CD4-positive, alpha-beta memory T cell (primary cell): ENCODE measurements at regions not wholly inside any gene's neighbourhood (a gene's known extent, or its start where the extent isn't known, plus 50 kb on each side); places are given as distances from the start of the nearest gene placed in this dataset.

Experiments
- CTCF ChIA-PET: fragments of 350-600 bp; sonication (Branson Sonifier 250); formaldehyde crosslinking; loops from one replicate; lab custom pipeline; 2021; ENCODE audit warnings: inconsistent platforms; ENCODE audit not compliant: partially characterized antibody; lab: Charles Lee
- POLR2A ChIA-PET: fragments of 350-600 bp; sonication (Branson Sonifier 250); formaldehyde crosslinking; loops from one replicate; lab custom pipeline; 2021; ENCODE audit not compliant: partially characterized antibody; lab: Charles Lee
- DNase-seq, 5 donors: peaks; one replicate each; pipeline versions ENCODE4 v3.0.0 to v3.0.0-alpha.2; 2020 to 2022; ENCODE audit warnings: mixed read lengths in 1 of 5
- H3K27ac ChIP-seq: one replicate; pipeline ENCODE4 v1.7.0; 2013; ENCODE audit warnings: low read depth, low read length
- H3K27me3 ChIP-seq: 2 replicates; pipeline ENCODE4 v1.7.0; 2013; ENCODE audit warnings: mild to moderate bottlenecking, low read length, moderate library complexity; ENCODE audit not compliant: insufficient read depth
- H3K36me3 ChIP-seq: 2 replicates; pipeline ENCODE4 v1.7.0; 2013; ENCODE audit warnings: mild to moderate bottlenecking, low read length, moderate library complexity; ENCODE audit not compliant: insufficient read depth
- H3K4me1 ChIP-seq: 2 replicates; pipeline ENCODE4 v1.7.0; 2013; ENCODE audit warnings: mild to moderate bottlenecking, low read length, moderate library complexity; ENCODE audit not compliant: insufficient read depth
- H3K4me3 ChIP-seq, 2 donors: one replicate each; pipeline ENCODE4 v1.7.0; 2013; ENCODE audit warnings: low read length in 2 of 2, mild to moderate bottlenecking in 1 of 2
- H3K9me3 ChIP-seq, 2 donors: one replicate each; pipeline ENCODE4 v1.7.0; 2013; ENCODE audit warnings: low read length in 2 of 2, control low read depth in 1 of 2; ENCODE audit not compliant: control insufficient read depth in 1 of 2
- H3K27ac Mint-ChIP-seq, 7 donors: one replicate each; pipeline ENCODE4 v1.8.0; 2020 to 2021; ENCODE audit warnings: mixed read lengths in 7 of 7, mild to moderate bottlenecking in 6 of 7, inconsistent platforms in 3 of 7, moderate library complexity in 3 of 7
- H3K27me3 Mint-ChIP-seq, 2 donors: one replicate each; pipeline ENCODE4 v1.8.0; 2020 to 2021; ENCODE audit warnings: mixed read lengths in 2 of 2
- H3K36me3 Mint-ChIP-seq, 2 donors: one replicate each; pipeline ENCODE4 v1.8.0; 2020 to 2021; ENCODE audit warnings: mixed read lengths in 2 of 2, inconsistent platforms in 1 of 2, mild to moderate bottlenecking in 1 of 2
- H3K4me1 Mint-ChIP-seq, 4 donors: one replicate each; pipeline ENCODE4 v1.8.0; 2020 to 2021; ENCODE audit warnings: mixed read lengths in 4 of 4, mild to moderate bottlenecking in 1 of 4
- H3K4me3 Mint-ChIP-seq, 8 donors: one replicate each; pipeline ENCODE4 v1.8.0; 2020 to 2021; ENCODE audit warnings: mixed read lengths in 8 of 8, mild to moderate bottlenecking in 7 of 8, moderate library complexity in 6 of 8, inconsistent platforms in 3 of 8
- H3K9me3 Mint-ChIP-seq, 8 donors: one replicate each; pipeline ENCODE4 v1.8.0; 2020 to 2021; ENCODE audit warnings: mixed read lengths in 8 of 8, mild to moderate bottlenecking in 5 of 8, inconsistent platforms in 3 of 8, moderate library complexity in 1 of 8
- intact Hi-C: fragments of 100-400 bp; cut with micrococcal nuclease; formaldehyde crosslinking; loops from one replicate; pipeline ENCODE4 v1.15.1; 2023

DNA sequence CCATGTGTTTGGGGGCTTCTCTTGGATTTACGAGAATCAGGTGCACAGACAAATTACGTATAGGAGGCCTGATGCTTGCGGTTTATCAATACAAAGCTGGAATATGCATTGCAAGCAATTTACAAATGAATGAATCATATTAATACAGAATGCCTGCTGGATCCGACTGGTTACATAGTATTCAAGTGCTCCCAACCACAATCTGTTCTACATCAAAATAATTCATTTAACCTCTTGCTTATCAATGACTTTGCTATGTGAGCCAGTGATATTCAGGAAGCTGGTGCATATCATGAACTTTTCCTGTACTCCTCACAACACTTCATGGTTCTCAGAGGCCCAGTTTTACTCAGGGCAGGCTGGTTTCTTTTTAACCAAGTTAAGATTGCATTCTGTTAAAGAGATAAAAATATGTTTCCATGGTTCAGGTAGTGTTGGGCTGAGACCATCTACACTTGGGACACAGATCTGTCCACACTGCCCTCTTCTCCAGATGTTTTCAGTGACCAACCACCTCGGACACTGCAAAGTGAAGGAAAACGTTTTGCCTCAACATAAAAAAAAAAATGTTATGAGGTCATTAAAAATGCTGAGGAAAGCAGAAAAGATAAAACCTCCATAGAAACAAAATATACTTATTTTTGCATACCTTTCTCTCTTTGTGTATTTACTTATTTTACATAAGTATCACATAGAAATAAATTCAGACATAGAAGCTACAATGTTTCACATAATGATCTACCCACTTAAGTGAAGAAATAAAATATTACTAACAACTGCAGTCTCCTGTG is 200.1 kb upstream of the VCX3A start:
- Histone ChIP-seq H3K4me1 (no peaks in the 10 kb centered on the region), H3K9me3 (no peaks in the 10 kb centered on the region), H3K27ac (no peak overlapping the region), H3K4me3 (no peak overlapping the region), H3K36me3 (no peaks in the 10 kb centered on the region), H3K27me3 (no peaks in the 10 kb centered on the region)
- DNase-seq = no peak
- Mint-ChIP-seq H3K4me1 (peaks cover 0 to 4% (median 0%) of the 10 kb centered on the region in 4 donors), H3K36me3 (peaks cover 0 to 4% of the 10 kb centered on the region in 2 donors), H3K27ac (no peak overlapping the region), H3K4me3 (no peak overlapping the region), H3K27me3 (no peaks in the 10 kb centered on the region), H3K9me3 (peaks cover 0 to 14% (median 5%) of the 10 kb centered on the region in 8 donors)
- ChIA-PET POLR2A (no interaction called here), CTCF (no interaction called here)
- intact Hi-C loops = no loop called here

DNA sequence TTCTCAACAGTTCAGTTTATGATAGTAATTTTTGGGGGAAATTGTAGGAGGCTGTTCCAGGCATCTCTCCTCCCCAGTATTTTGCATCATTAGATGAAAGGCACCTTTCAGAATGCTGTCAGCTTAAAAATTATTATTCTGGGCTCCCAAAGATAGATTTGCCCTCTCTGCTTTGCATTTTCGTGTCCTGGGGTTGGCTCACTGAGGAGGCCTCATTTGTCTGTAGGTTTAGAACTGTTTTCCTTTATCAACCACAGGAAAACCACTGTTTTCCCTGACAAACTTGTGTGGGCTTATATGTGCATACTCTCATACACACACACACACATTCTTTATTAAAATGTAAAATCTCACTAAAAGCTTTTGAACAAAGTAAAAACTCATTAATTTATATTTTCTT is 197.2 kb upstream of the VCX3A start:
- DNase-seq = no peak
- Histone ChIP-seq H3K4me3 (no peak overlapping the region), H3K4me1 (no peaks in the 10 kb centered on the region), H3K9me3 (no peaks in the 10 kb centered on the region), H3K36me3 (no peaks in the 10 kb centered on the region), H3K27me3 (no peaks in the 10 kb centered on the region), H3K27ac (no peak overlapping the region)
- ChIA-PET CTCF (no interaction called here), POLR2A (no interaction called here)
- no peaks in the 10 kb centered on the region for H3K27me3 Mint-ChIP-seq
- no peaks in the 10 kb centered on the region for H3K4me1 Mint-ChIP-seq
- H3K27ac Mint-ChIP-seq = no peak overlapping the region
- no peak overlapping the region for H3K4me3 Mint-ChIP-seq
- peaks cover 0 to 4% of the 10 kb centered on the region in 2 donors for H3K36me3 Mint-ChIP-seq
- peaks cover 0 to 14% (median 5%) of the 10 kb centered on the region in 8 donors for H3K9me3 Mint-ChIP-seq
- intact Hi-C loops = no loop called here

DNA sequence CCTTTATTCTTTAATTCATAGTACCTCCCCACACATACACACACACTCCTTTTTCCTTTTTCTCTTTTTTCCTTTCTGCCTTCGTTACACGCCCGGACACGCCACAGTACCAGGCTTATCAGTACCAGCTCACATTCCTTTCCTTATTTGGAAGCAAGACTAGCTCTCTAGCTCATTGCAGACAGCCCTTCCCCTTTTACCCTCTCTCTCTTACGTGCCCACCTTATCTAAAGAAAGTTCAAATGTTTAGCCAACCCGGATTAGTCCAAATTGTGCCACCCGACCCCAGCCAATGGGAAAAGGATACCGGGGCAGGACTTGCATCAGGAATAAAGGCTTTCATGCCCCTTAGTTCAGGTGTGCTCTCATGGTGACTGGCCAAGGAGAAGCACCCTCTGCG is 194.7 kb upstream of the VCX3A start:
- POLR2A ChIA-PET = no interaction called here
- Histone ChIP-seq H3K27ac (no peak overlapping the region), H3K4me1 (no peaks in the 10 kb centered on the region), H3K9me3 (no peaks in the 10 kb centered on the region), H3K27me3 (no peaks in the 10 kb centered on the region), H3K36me3 (no peaks in the 10 kb centered on the region), H3K4me3 (no peak overlapping the region)
- H3K27me3 Mint-ChIP-seq = no peaks in the 10 kb centered on the region
- H3K36me3 Mint-ChIP-seq = peaks cover 0 to 4% of the 10 kb centered on the region in 2 donors
- H3K9me3 Mint-ChIP-seq = peaks cover 0 to 7% (median 2%) of the 10 kb centered on the region in 8 donors
- CTCF ChIA-PET = no interaction called here
- H3K27ac Mint-ChIP-seq = no peak overlapping the region
- no peak overlapping the region for H3K4me3 Mint-ChIP-seq
- no peak for DNase-seq
- no peaks in the 10 kb centered on the region for H3K4me1 Mint-ChIP-seq
- intact Hi-C loops = no loop called here

DNA sequence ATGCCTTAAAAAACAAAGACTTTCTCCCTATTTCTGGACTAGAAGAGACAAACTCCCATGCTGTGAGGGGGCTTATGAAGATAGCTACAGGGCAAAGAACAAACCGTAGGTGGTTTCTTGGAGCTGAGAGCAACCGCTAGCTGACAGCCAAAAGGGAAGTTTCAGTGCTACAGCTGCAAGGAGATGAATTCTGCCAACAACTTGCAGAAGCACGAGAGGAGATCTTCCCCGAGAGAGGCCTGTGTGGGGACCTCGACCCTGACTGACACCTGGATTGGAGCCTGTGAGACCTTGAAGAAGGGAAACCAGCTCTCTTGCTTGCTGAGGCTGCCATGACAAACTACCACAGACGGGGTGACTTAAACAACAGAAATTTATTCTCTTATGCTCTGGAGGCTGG is 183.8 kb upstream of the VCX3A start:
- H3K9me3 ChIP-seq = no peaks in the 10 kb centered on the region
- Mint-ChIP-seq H3K36me3 (no peaks in the 10 kb centered on the region), H3K27ac (no peak overlapping the region), H3K4me1 (no peaks in the 10 kb centered on the region), H3K9me3 (peaks cover 0 to 4% (median 0%) of the 10 kb centered on the region in 8 donors), H3K4me3 (no peak overlapping the region), H3K27me3 (no peaks in the 10 kb centered on the region)
- ChIA-PET POLR2A (no interaction called here), CTCF (no interaction called here)
- H3K36me3 ChIP-seq = no peaks in the 10 kb centered on the region
- DNase-seq = no peak
- no peak overlapping the region for H3K4me3 ChIP-seq
- H3K27me3 ChIP-seq = no peaks in the 10 kb centered on the region
- no peaks in the 10 kb centered on the region for H3K4me1 ChIP-seq
- intact Hi-C loops = no loop called here
- no peak overlapping the region for H3K27ac ChIP-seq

DNA sequence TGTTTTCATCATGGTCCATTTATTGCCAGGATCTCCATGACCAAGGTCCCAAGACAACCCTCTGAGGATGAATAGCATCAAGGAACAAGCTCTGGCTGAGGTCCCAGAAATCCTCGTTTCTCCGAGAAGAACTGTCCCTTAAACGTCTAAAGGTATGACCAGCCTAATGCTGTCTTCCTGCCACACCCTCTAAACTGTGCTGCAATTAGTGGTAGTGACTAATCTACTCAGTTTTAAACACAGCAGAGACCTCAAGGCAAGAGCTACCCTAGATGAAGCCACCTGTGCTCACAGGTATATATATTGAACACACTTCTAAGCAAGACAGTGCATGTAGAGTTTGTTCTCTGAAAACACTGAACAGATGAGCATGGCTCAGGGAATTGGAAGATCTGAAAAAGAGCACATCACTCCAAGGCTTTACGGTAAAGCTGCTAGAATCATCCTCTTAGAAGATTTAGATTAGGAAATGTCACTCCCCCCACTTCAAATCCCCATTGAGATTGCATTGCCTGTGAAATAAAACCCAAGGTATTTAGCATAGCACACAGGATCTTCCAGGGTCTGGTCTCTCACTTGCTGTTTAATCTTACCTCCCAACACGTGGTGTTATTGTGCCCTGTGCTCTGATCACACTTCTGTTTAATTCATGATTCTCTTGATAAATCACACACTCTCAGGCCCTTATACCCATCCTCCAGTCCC is 173.9 kb upstream of the VCX3A start:
- Histone ChIP-seq H3K36me3 (no peaks in the 10 kb centered on the region), H3K9me3 (no peaks in the 10 kb centered on the region), H3K4me1 (no peaks in the 10 kb centered on the region), H3K4me3 (no peak overlapping the region), H3K27ac (no peak overlapping the region), H3K27me3 (no peaks in the 10 kb centered on the region)
- CTCF ChIA-PET = no interaction called here
- H3K36me3 Mint-ChIP-seq = no peaks in the 10 kb centered on the region
- no peaks in the 10 kb centered on the region for H3K9me3 Mint-ChIP-seq
- no peaks in the 10 kb centered on the region for H3K4me1 Mint-ChIP-seq
- H3K27me3 Mint-ChIP-seq = no peaks in the 10 kb centered on the region
- H3K27ac Mint-ChIP-seq = no peak overlapping the region
- no peak for DNase-seq
- intact Hi-C loops = no loop called here
- POLR2A ChIA-PET = no interaction called here
- no peak overlapping the region for H3K4me3 Mint-ChIP-seq

DNA sequence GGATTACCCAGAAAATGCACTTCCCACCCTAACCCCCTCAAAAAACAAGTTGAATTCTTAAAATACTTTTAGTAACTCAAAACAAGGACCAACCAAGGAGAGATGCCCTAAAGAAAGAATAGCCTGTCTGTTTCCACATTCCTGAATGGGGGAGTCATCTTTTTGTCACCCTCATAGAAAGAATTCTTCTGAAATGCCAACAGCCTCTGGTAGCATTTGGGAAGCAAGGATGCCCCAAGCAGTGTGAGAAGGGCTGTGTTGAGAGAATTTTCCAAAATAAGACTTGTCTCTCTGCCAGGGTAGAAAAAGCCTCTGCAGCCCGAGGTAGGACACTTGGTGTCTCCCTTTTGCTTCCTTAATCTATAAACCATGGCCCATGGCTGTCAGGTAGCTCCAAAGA is 173.1 kb upstream of the VCX3A start:
- peak in 1 of 5 donors; percentile 2 for DNase-seq
- H3K36me3 Mint-ChIP-seq = no peaks in the 10 kb centered on the region
- intact Hi-C loops = no loop called here
- Histone ChIP-seq H3K27me3 (no peaks in the 10 kb centered on the region), H3K27ac (no peak overlapping the region), H3K9me3 (no peaks in the 10 kb centered on the region), H3K36me3 (no peaks in the 10 kb centered on the region), H3K4me1 (no peaks in the 10 kb centered on the region), H3K4me3 (no peak overlapping the region)
- no peaks in the 10 kb centered on the region for H3K9me3 Mint-ChIP-seq
- H3K27me3 Mint-ChIP-seq = no peaks in the 10 kb centered on the region
- POLR2A ChIA-PET = no interaction called here
- H3K4me1 Mint-ChIP-seq = no peaks in the 10 kb centered on the region
- no peak overlapping the region for H3K4me3 Mint-ChIP-seq
- CTCF ChIA-PET = no interaction called here
- no peak overlapping the region for H3K27ac Mint-ChIP-seq

DNA sequence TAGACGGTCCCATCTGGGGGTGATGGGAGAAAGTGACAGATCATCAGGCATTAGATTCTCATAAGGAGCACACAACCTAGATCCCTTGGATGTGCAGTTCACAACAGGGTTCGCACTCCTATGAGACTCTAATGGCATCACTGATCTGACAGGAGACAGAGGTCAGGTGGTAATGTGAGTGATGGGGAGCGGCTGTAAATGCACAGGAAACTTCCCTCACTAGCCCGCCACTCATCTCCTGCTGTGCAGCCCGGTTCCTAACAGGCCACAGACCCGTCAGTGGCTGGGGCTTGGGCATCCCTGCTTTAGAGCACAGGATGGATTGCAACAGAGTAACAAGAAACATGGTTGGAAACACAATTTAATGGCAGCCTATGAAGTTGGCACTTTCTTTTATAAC is 172.6 kb upstream of the VCX3A start:
- no peak overlapping the region for H3K27ac Mint-ChIP-seq
- H3K36me3 ChIP-seq = no peaks in the 10 kb centered on the region
- CTCF ChIA-PET = no interaction called here
- H3K9me3 ChIP-seq = no peaks in the 10 kb centered on the region
- no peaks in the 10 kb centered on the region for H3K36me3 Mint-ChIP-seq
- no peak for DNase-seq
- no peak overlapping the region for H3K4me3 Mint-ChIP-seq
- intact Hi-C loops = no loop called here
- POLR2A ChIA-PET = no interaction called here
- no peaks in the 10 kb centered on the region for H3K4me1 Mint-ChIP-seq
- H3K4me1 ChIP-seq = no peaks in the 10 kb centered on the region
- H3K27me3 ChIP-seq = no peaks in the 10 kb centered on the region
- H3K9me3 Mint-ChIP-seq = no peaks in the 10 kb centered on the region
- H3K4me3 ChIP-seq = no peak overlapping the region
- no peaks in the 10 kb centered on the region for H3K27me3 Mint-ChIP-seq
- H3K27ac ChIP-seq = no peak overlapping the region
